T follicular helper cell (primary cell): ENCODE measurements at regions not wholly inside any gene's neighbourhood (a gene's known extent, or its start where the extent isn't known, plus 50 kb on each side); places are given as distances from the start of the nearest gene placed in this dataset.
"Not testable (repeated sequence)": the region's sequence is repeated elsewhere in the genome, so short reads cannot be mapped to it uniquely, and the experiment has no call there.

ENCODE experiments used
- DNase-seq: peaks from one replicate; pipeline ENCODE4 v3.0.0-alpha.2; 2020; ENCODE audit warnings: low read depth

GRCh38 chr3:197368821-197369220 is 70.4 kb upstream of the DLG1 start:
- no peak for DNase-seq

GRCh38 chr3:197368330-197368729 is 69.9 kb upstream of the DLG1 start:
- no peak for DNase-seq

GRCh38 chr3:197367081-197367780 is 68.8 kb upstream of the DLG1 start:
- no peak for DNase-seq

GRCh38 chr3:197366301-197367044 is 68.1 kb upstream of the DLG1 start:
- DNase-seq: no peak

GRCh38 chr3:197365586-197365985 is 67.2 kb upstream of the DLG1 start:
- DNase-seq: no peak

- no peak for DNase-seq
Observed at GRCh38 chr3:197364410-197365071, 66.1 kb upstream of the DLG1 start.

- DNase-seq: no peak
Observed at GRCh38 chr3:197363553-197364409, 65.4 kb upstream of the DLG1 start.

- DNase-seq: no peak
Observed at GRCh38 chr3:197362081-197362480, 63.7 kb upstream of the DLG1 start.

- DNase-seq: not testable (repeated sequence)
Observed at GRCh38 chr3:197360095-197360494, 61.7 kb upstream of the DLG1 start.

- DNase-seq: not testable (repeated sequence)
Observed at GRCh38 chr3:197359476-197359875, 61.1 kb upstream of the DLG1 start.

- DNase-seq: no peak
Observed at GRCh38 chr3:197356741-197357140, 58.3 kb upstream of the DLG1 start.

- no peak for DNase-seq
Observed at GRCh38 chr3:197356275-197356674, 57.9 kb upstream of the DLG1 start.

- DNase-seq: no peak
Observed at GRCh38 chr3:197355713-197356112, 57.3 kb upstream of the DLG1 start.

- no peak for DNase-seq
Observed at GRCh38 chr3:197354568-197355001, 56.2 kb upstream of the DLG1 start.

- no peak for DNase-seq
Observed at GRCh38 chr3:197353867-197354567, 55.6 kb upstream of the DLG1 start.

- no peak for DNase-seq
Observed at GRCh38 chr3:197353001-197353866, 54.8 kb upstream of the DLG1 start.

- no peak for DNase-seq
Observed at GRCh38 chr3:197352382-197352781, 54.0 kb upstream of the DLG1 start.

- DNase-seq: no peak
Observed at GRCh38 chr3:197350446-197350845, 52.0 kb upstream of the DLG1 start.

- DNase-seq: no peak
Observed at GRCh38 chr3:197349368-197349767, 51.0 kb upstream of the DLG1 start.
